BJ (cell line): ENCODE measurements at regions not wholly inside any gene's neighbourhood (a gene's known extent, or its start where the extent isn't known, plus 50 kb on each side); places are given as distances from the start of the nearest gene placed in this dataset.

ENCODE experiments used
- CTCF ChIA-PET: fragments of 350-600 bp; formaldehyde crosslinking; extraction: SDS; loops from one replicate; lab custom pipeline; 2021; ENCODE audit warnings: antibody characterized with exemption, inconsistent platforms; lab: Yijun Ruan, JAX
- POLR2A ChIA-PET: fragments of 300-600 bp; sonication (Branson Sonifier 250); formaldehyde crosslinking; extraction: SDS; loops from one replicate; lab custom pipeline; 2021; ENCODE audit warnings: antibody characterized with exemption; lab: Charles Lee
- DNase-seq: peaks from one replicate; pipeline ENCODE4 v3.0.0-alpha.2; 2011; ENCODE audit warnings: low read depth
- H3K27me3 ChIP-seq: 2 replicates; pipeline ENCODE4 v1.6.0; 2011; ENCODE audit warnings: low read length; ENCODE audit not compliant: control insufficient read depth, insufficient read depth
- H3K36me3 ChIP-seq: 2 replicates; pipeline ENCODE4 v1.5.1; 2011; ENCODE audit warnings: low read length; ENCODE audit not compliant: control insufficient read depth, insufficient read depth
- H3K4me3 ChIP-seq: 2 replicates; pipeline ENCODE4 v1.5.1; 2011; ENCODE audit warnings: low read depth, mild to moderate bottlenecking, control low read depth, low read length
- CTCF ChIP-seq: IDR thresholded peaks from 2 replicates; pipeline ENCODE4 v1.5.1; 2011; ENCODE audit warnings: low read depth, mild to moderate bottlenecking, control low read depth, inconsistent platforms, low read length, moderate library complexity; ENCODE audit not compliant: insufficient read depth

GRCh38 chr5:98128271-98128670 lies 645.2 kb upstream of the RGMB start:
- CTCF ChIA-PET: interaction anchor here (0.6 kb wide), 2 partner anchors 21 to 205 kb away, joined by 3 read pairs; no protein-coding TSS in a partner anchor

GRCh38 chr5:98128846-98129245 lies 644.6 kb upstream of the RGMB start:
- no peaks in the 10 kb centered on the region for H3K27me3 ChIP-seq
- no peaks in the 10 kb centered on the region for H3K36me3 ChIP-seq
- ChIA-PET CTCF (interaction anchor here (0.6 kb wide), 1 partner anchor 206 kb away, joined by 3 read pairs; no protein-coding TSS in a partner anchor), POLR2A (no interaction called here)
- no peak for TF ChIP-seq CTCF
- H3K4me3 ChIP-seq: no peak overlapping the region
- no peak for DNase-seq

More at GRCh38 chr5:98128271-98128670, 645.2 kb upstream of the RGMB start:
- POLR2A ChIA-PET: interaction anchor here (0.6 kb wide), 1 partner anchor 21 kb away, joined by 3 read pairs; no protein-coding TSS in a partner anchor
- no peak for TF ChIP-seq CTCF
- Histone ChIP-seq H3K4me3 (no peak overlapping the region), H3K27me3 (no peaks in the 10 kb centered on the region), H3K36me3 (no peaks in the 10 kb centered on the region)
- DNase-seq: no peak

GRCh38 chr5:98130261-98131035 lies 643.0 kb upstream of the RGMB start:
- Histone ChIP-seq H3K36me3 (no peaks in the 10 kb centered on the region), H3K27me3 (no peaks in the 10 kb centered on the region), H3K4me3 (no peak overlapping the region)
- CTCF ChIA-PET: interaction anchor here (0.6 to 1.3 kb wide), 2 partner anchors 18 to 1263 kb away, joined by 3 read pairs; no protein-coding TSS in a partner anchor
- DNase-seq: no peak
- TF ChIP-seq CTCF: no peak
- POLR2A ChIA-PET: no interaction called here

- H3K36me3 ChIP-seq: no peaks in the 10 kb centered on the region
- no peak for TF ChIP-seq CTCF
- ChIA-PET POLR2A (no interaction called here), CTCF (interaction anchor here (0.9 kb wide), 1 partner anchor 13 kb away, joined by 3 read pairs; no protein-coding TSS in a partner anchor)
- DNase-seq: no peak
- H3K27me3 ChIP-seq: no peaks in the 10 kb centered on the region
- no peak overlapping the region for H3K4me3 ChIP-seq
Measured at GRCh38 chr5:98144116-98144515, 629.3 kb upstream of the RGMB start.

- Histone ChIP-seq H3K36me3 (no peaks in the 10 kb centered on the region), H3K27me3 (no peaks in the 10 kb centered on the region), H3K4me3 (no peak overlapping the region)
- ChIA-PET POLR2A (no interaction called here), CTCF (interaction anchor here (0.9 kb wide), 1 partner anchor 12 kb away, joined by 3 read pairs; no protein-coding TSS in a partner anchor)
- TF ChIP-seq CTCF: no peak
- no peak for DNase-seq
Measured at GRCh38 chr5:98144710-98145109, 628.8 kb upstream of the RGMB start.
